SW 1271 (cell line): ENCODE measurements at regions not wholly inside any gene's neighbourhood (a gene's known extent, or its start where the extent isn't known, plus 50 kb on each side); places are given as distances from the start of the nearest gene placed in this dataset.
"Not testable (repeated sequence)": the region's sequence is repeated elsewhere in the genome, so short reads cannot be mapped to it uniquely, and the experiment has no call there.

Experiments used
- DNase-seq, 2 experiments: peaks; one replicate each; lab custom pipeline; 2025; lab: John Stamatoyannopoulos, UW

DNA sequence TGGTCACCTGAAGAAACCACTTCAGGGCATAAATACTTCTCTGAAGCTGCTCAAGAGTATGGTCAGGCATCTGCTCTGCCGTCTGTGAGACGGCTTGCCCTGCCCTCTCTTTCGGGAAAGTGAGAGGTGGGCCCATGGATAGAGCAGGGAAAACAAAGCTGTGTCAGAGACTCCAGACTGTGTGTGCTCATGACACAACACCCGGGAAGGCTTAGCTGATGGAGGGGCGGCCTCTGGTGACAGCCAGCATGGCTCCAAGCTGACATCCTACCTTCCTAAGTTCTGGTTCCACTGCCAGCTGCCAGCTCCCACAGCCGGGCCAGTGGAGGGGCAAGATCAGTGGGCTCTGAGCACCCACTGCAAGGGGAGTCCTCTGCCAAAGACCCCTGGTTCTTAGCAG lies 215.3 kb downstream of the ANKRD30B start:
- no peak for DNase-seq

DNA sequence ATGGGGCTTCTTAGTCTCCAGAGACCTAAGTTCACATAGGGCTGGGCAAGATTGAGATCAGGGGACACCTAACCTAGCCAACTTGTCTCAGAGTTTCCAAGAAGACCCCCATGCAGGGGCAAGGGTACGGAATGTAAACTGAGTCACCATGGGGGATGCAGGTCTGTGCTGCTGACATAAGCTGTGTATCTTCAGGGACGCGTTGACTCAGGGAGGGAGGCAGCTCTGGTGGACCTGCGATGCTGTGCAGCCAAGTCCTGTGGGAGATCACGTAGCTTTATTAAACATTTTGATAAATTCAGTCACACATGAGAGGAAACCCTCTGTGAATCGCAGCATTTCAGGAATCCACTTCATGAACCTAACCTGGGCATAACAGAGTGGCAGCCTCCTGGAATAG lies 216.0 kb downstream of the ANKRD30B start:
- DNase-seq = no peak

DNA sequence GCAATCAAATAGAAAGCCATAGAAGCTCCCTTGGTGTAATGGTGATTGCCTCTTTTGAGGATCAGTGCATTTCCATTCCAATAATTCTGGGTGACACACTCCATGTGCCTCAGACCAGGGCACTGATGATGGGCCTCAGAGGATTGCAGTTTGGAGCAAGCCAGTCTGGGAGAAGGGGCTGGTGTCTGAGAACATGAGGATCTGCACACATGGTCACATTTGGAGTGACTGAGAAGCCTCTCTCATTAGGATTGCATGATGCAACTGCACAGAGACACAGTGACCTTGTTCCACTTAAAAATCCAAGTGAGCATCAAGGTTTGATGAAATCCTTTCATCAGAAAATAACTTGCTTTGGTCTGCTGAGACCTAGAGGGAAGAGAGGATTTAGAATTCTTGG lies 216.4 kb downstream of the ANKRD30B start:
- DNase-seq = no peak

DNA sequence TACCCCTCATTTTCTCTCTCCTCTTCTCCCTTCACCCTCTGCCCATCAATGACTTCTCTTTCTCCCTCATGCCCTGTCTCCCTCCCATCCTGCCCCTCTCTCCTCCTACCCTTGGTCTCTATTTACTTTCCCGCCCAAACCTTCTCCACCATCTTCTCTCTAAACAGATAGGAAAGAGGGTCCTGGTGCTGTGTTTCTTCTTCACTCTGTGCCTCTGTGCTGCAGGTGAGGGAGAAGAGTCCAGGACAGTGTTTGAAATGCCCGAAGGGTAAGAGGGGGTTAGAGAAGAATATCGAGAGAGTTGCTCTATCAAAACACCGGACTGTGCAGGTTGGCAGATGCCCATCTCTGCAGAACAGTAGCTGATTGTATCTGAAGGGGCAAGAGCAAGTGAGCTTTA lies 217.0 kb downstream of the ANKRD30B start:
- DNase-seq = not testable (repeated sequence)

DNA sequence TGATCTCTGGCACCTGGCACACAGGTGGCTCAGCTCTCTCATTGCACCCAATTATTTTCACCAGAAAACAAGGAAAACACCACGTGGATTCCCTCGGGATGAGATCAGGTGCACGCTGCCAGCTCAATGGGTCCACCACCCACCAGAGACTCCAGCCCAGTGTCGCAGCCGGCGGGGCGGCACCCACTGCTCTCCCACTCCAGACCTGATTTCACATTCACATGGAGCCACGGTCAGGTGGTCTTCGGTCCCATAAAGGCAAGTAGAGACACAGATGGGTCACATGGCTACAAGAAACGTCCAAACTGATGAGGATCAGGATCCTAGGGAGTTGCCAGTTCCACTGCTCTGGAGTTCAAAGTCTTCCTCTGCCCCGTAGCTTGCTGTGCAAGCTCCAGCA lies 217.6 kb downstream of the ANKRD30B start:
- DNase-seq = no peak

DNA sequence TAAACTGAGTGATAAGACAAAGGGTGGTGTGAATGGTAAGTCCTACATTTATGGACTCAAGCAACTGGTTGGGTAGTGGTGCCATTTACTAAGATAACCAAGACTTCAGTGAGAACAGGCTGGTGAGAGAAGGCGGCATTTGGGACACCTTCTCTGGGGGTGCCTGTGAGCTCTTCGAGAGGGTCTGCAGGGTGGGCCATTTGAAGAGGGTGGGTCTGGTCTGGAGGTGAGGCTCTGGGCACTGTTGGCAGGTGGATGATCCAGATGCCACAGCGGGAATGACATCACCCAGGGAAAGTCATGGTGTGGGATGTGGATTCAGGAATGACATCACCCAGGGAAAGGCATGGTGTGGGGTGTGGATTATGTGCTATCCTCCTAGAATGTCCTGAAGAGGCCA lies 219.3 kb downstream of the ANKRD30B start:
- not testable (repeated sequence) for DNase-seq

DNA sequence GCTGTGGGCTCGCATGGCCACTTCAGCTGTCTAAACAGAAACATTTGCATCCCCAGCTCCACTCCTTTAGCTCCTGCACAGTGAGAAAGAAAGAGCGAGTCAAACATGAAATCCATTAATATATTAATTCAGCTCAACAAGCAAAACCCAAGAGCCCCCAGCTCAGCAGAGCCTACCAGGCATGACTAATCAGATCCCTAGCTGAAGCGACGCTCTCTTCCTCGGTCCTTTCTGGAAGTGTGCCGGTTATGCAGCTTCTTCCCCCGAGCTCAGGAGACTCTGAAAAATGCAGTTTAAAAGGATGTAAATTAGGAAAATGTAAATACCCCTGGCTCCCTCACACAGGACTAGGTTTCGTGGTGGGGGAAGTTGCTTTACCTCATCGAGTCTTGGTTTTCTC lies 221.5 kb downstream of the ANKRD30B start:
- DNase-seq = no peak

DNA sequence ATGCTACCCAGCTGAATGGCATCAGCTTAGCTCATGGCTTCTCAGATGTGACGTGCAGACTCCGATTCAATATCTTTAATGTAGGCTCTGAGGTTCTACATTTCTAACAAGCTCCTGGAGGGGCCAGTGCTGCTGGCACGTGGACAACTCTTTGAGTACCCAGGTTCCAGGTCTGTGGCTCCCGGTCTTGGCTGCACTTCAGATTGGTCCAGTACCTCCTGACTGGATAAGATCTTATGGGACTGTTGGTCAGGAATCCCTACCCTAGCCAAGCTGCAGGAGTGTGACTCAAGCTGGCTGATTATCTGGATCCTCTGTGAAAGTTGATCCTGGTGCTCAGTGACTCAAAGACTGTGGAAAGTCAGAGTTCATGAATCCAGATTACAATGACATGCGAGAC lies 222.1 kb downstream of the ANKRD30B start:
- peak in 1 of 2 experiments; percentile 38 for DNase-seq

DNA sequence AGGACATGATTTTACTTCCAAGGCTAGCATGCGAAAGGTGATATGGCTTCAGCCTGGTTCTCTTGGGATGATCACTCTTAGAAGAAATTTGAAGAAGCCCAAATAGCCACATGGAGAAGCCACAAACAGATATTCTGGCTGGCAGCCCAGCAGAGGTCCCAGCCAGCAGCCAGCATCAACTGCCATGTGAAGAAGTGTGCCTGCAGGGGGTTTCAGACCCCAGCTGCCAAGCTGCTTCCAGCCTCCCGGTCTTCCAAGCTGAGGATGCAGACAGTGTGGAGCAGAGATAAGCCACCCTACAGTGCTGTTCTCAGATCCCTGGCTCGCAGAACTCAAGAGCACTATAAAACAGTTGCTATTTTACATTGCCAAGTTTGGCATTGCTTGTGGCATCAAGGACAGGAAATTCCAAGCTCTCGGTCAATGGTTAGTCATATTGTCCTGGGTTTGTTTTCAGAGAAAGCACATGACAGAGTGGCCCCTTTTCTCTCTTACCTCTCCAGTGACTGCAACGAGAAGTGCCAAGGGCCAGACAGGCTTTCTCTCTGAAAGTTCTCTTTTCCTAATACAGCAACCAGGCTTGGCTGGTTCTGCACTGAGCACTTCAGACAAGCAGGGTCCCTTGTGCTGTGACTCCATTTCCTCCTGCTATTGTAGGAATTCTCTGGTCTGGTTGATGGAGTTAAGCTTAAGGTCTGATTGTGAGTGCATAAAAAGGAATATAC lies 223.7 kb downstream of the ANKRD30B start:
- DNase-seq = peak; percentile 46 to 72

DNA sequence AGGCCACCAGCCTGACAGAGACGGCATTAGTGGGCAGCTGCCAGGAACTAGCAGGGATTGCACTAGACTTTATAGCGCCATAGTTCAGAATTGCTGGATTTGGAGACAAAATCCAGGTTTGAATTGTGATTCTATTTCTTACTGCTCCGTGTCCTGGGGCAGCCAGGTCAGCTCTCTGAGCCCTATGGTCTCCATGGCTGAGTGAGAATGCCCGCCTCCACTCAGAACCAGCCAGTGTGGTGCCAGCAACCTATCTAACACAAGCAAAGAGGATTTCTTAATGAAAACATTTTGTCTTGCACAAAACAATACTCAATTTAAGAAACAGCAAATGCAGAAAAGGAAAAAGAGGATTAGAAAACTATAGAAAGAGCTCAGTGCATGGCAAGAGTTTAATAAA lies 225.4 kb downstream of the ANKRD30B start:
- not testable (repeated sequence) for DNase-seq

DNA sequence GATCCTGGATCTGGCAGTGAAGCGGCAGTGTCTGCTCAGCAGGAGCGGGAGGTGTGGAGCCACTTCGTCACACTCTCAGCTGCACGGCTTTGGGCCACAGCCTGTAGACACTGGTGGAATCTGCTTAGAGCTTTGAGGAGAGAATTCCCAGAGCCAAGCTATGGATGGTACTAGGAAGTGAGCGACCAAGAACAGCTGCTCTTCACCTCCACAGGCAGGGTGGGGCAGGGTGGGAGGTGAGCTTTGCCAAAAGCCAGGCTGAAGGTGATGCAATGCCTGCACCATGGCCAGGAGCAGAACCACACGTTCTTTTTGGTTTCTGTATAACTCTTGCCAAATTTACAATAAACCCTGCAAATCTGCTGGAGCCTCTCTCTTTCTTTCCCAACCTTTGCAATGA lies 226.1 kb downstream of the ANKRD30B start:
- no peak for DNase-seq

DNA sequence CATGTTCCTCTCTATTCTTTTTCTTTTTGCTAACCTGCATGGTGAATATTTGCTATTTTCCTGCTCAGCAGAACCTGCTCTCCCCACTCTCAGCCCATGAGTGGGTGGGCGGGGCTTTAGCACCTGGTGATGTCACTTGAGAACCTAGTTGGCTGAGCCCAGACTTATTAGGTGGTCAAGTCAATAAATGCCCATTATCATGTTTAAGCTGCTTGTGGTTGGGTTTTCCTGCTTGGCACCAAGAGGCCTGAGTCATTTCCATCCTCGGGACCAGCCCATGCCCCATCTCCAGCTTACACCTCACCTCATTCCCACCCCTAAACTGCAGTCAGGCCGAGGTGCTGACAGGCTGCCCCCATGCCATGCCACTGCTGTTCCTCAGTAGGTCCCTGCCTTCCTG lies 226.6 kb downstream of the ANKRD30B start:
- DNase-seq = peak in 1 of 2 experiments; percentile 2

DNA sequence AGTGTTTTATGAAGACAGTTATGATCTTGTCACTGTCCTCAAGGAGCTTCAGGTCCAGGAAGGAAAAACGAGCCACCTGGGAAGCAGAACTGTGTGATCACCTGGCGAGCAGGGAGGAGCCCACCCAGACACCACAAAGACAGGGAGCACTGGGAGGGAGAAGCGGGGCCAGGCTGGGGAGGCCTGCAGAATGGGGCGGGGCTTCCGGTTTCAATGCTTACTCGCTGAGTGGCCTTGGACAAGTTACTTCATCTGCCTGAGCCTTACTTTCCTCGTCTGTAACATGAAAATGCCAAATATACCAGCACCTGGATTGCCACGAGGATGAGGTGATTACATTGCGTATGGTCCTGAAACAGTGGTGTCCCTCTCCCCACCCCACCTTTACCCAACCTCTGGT lies 227.5 kb downstream of the ANKRD30B start:
- no peak for DNase-seq

DNA sequence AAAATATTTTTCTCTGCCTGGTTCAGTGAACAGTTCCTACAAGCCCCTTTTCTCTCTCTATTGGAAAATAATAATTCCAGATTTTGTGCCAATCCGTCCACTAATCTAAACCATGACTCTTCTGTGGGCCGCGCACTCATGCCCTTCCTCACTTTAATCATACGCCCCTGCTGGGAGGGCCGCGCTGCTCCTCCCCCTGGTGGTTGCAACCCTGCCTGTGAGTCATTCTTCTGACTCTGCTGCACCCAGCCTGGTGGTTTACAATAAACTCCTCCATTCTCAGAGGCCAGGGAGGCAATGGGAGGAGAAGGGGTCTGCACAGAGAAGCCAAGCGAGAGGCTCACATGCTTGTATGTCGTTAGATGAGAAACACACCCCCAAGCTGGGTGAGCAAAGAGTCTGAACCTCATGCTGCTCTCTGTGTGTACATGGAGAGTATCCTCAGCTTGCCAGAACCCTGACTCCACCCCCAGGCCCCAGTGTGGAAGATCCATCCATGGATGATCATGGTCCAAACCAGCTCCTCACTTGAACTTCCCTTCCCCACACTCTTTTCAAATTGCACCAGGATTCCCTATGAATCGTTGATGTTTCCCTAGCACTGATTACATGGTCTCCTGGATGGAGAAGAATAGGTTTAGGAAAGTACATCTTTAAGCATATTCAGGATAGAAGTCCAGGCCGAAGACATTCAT lies 228.9 kb downstream of the ANKRD30B start:
- peak in 1 of 2 experiments; percentile 28 for DNase-seq

DNA sequence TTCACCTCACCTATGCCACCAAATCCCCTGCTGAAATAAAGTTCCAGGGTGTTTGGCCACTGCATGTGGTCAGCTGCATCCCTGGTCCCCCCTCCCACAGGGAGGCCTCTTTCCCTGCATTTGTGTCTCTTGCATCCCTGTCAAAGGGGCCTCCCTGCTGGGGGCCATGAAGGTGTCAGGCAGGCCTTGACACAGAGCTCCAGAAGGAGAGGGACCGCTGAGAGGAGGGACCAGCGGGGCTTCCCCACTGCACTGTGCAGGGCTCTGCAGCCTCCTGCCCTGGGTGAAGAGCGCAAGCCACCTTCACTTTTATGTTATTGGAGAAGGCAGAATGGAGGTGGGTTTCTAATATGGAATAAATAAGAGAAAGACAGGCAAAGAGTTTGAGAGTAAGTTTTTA lies 230.2 kb downstream of the ANKRD30B start:
- DNase-seq = no peak

DNA sequence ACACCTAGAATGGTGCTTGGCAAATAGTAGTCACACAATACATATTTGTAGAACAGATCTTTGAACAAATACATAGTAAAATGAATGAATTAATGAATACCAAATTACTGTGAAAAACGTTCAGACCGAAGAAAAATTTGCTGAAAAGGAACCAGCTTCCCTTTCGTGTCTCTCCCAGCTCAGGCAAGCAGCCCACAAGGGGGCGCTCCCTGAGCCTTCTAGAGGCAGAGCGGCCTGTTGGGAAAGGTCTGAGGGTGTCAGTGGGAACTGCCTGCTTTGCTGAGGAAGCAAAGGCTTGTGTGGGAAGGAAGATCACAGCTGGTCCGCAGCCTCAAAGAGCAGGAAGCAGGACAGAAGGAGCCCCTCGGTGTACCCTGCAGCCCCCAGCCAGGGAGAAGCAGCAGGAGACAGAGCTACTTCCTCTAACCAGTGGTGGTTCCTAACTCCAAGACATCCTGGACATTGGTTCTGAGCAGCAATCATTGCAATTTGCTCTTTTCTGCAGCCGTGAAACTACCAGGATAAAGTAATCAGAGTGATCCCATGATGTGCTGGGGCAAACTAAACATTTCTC lies 231.1 kb downstream of the ANKRD30B start:
- DNase-seq = peak in 1 of 2 experiments; percentile 20

DNA sequence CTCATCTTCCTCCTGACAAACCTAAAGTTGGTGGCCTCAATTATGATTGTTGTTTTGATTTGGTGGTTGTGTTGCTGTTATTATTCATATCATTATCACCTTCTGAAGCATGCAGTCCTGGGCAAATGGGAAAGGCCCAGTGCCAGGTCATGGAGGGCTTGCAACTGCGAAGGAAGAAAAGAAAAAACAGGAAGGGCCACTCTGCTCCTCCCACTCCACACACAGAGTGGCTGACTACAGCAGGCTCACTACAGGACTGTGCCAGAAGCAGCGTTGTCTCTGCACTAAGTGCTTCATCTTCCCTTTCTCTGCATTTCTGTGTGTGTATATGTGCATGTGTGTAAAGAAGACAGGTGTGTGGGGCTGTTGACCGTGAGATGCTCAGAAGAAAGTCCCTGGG lies 231.9 kb downstream of the ANKRD30B start:
- no peak for DNase-seq

DNA sequence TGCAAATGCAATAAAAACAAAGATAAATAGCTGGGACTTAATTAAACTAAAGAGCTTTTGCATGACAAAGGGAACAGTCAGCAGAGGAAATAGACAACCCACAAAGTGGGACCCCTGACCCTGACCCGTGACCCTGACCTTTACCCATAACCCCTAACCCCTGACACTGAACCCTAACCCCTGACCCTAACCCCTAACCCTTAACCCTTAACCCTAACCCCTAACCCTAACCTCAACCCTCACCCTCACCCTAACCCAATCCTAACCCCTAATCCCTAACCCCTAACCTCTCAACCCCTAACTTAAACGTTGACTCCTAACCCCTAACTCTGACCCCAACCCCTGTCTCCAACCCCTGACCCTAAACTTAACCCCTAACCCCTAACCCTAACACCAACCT lies 236.6 kb downstream of the ANKRD30B start:
- not testable (repeated sequence) for DNase-seq

DNA sequence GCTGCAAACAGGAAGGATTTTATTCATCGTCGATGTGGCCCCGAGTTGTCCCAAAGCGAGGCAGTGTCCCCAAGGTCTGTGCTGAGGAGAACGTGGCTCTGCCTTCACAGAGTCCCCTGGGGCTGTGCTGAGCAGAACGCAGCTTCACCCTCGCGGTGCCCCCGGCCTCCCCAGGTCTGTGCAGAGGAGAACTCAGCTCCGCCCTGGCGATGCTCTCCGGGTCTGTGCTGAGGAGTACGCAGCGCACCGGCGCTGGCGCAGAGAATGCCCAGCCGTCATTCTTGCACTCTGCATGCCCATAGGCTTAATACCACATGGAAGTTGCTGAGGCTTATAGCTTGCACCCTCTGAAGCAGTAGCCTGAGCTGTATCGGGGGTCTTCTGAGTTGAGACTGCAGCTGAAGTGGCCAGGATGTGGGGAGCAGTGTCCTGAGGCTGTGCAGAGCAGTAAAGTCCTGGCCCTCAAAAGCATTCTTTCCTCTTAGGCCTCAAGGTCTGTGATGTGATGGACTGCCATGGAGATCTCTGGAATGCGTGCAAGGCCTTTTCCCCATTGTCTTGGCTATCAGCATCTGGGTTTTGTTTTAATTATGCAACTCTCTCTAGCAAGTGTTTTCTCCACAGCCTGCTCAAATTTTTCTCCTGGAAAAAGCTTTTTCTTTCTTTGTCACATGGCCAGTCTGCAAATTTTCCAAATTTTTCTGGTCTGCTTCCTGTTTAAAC lies 237.5 kb downstream of the ANKRD30B start:
- DNase-seq = not testable (repeated sequence)

DNA sequence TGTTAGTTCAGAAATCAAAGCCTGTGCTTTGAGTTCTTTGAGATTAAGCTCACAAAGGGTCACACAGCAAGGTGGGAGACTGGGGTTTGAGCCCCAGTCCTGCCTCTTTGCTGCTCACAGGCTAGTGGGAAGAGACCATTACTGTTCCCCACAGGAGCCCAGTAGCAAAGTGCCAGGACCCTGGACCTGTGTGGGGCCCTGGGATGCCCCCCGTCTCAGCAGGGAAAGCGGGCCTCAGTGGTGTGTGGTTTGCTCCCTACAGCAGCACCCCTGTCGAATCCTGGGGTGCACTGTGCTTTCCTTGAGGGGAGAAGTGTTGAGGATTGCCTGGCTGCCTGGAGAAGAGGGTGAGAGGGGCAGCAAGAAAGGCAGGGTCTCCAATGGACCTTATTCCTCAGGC lies 239.4 kb downstream of the ANKRD30B start:
- DNase-seq = not testable (repeated sequence)

DNA sequence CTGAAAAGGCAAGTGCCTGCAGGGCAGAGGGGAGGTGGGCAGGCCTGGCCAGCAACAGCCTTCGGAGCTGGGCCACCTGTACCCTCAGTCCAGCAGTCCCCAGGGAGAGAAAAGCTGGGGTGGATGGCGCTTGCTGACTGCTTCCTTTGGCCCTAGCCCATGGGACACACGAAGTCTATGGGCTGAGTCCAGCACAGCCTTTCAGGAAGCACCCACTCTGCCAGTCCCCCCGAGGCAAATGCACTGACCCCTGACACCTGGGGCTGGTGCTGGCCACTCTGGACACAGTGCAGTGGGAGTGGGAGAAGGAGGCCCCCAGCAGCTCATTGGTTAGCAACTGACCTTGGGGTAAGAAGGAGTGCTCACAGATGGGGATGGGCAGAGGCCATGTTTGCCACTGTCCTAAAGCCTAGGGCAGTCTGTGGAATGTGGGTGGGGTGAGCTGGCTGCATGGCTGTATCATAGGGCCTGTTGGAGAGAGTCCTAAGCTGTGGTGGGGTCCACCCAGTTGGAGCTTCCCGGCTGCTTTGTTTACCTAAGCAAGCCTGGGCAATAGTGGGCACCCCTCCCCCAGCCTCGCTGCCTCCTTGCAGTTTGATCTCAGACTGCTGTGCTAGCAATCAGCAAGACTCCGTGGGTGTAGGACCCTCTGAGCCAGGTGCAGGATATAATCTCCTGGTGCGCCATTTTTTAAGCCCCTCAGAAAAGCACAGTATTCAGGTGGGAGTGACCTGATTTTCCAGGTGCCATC lies 240.2 kb downstream of the ANKRD30B start:
- not testable (repeated sequence) for DNase-seq

DNA sequence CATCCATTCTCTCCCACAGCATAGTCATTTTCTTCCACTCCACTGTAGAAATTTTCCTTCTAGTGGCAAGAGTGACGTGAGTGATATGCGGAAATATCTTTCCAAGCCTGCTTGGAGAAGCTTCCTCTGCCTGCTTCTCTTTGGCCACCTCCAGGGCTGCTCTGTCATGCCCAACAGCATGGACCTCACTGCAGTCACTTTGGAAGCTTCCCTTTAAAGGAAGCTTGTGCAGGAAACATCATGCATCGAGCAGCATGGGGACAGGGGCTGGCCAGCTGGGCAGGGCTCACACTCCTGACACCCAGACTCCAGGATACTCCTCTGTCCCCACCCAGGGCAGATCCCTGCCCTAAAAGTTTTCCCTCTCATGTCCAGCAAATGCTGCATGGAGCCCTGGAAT lies 241.6 kb downstream of the ANKRD30B start:
- not testable (repeated sequence) for DNase-seq
